ENCODE measurements at regions not wholly inside any gene's neighbourhood (a gene's known extent, or its start where the extent isn't known, plus 50 kb on each side); places are given as distances from the start of the nearest gene placed in this dataset.
"Not testable (repeated sequence)": the region's sequence is repeated elsewhere in the genome, so short reads cannot be mapped to it uniquely, and the experiment has no call there.

- Histone ChIP-seq H3K4me3 (ENCODE audit: low read depth, low read length) (no peak overlapping the region), H3K79me2 (ENCODE audit: control insufficient read depth, insufficient read depth, low read length, poor library complexity) (no peaks in the 10 kb centered on the region), H4K91ac (ENCODE audit: low read depth, low read length) (no peak overlapping the region), H3K79me1 (ENCODE audit: low read length) (no peaks in the 10 kb centered on the region), H3K9ac (ENCODE audit: low read length) (no peak overlapping the region), H3K14ac (ENCODE audit: low read length) (no peak overlapping the region), H2BK12ac (ENCODE audit: low read length) (no peak overlapping the region), H3K4me2 (ENCODE audit: low read length) (no peak overlapping the region), H2AK5ac (ENCODE audit: low read length) (no peak overlapping the region), H3K36me3 (ENCODE audit: control insufficient read depth in 1 of 2, insufficient read depth in 2 of 2, low read length in 2 of 2) (no peaks in the 10 kb centered on the region), H3K27me3 (ENCODE audit: insufficient read depth, low read length) (no peaks in the 10 kb centered on the region), H3K18ac (ENCODE audit: low read length) (no peak overlapping the region), H4K8ac (ENCODE audit: low read depth, low read length) (no peak overlapping the region), H3K4ac (ENCODE audit: low read depth, low read length) (no peak overlapping the region), H3K23ac (ENCODE audit: low read length) (no peak overlapping the region), H2BK5ac (ENCODE audit: low read depth, low read length, poor library complexity) (no peak overlapping the region), H3K4me1 (ENCODE audit: control insufficient read depth in 1 of 2, insufficient read depth in 2 of 2, low read length in 2 of 2) (no peaks in the 10 kb centered on the region), H2AFZ (ENCODE audit: insufficient read depth, low read length, poor library complexity) (no peak overlapping the region), H3K27ac (ENCODE audit: low read depth, low read length) (no peak overlapping the region), H3K9me3 (ENCODE audit: insufficient read depth, low read depth, low read length) (no peaks in the 10 kb centered on the region), H4K12ac (ENCODE audit: low read depth, low read length) (no peak overlapping the region), H2BK120ac (ENCODE audit: insufficient read depth, low read length, poor library complexity) (no peak overlapping the region)
- DNase-seq = no peak
- WGBS (ENCODE audit: extremely low coverage, insufficient coverage, insufficient read length) = no CpG with 5 or more reads among the region's 1 CpG
These were observed 92.3 kb upstream of the CD44 start for GRCh38 chr11:35046681-35047080.

- Histone ChIP-seq H3K27ac (ENCODE audit: low read depth, low read length) (no peak overlapping the region), H3K79me1 (ENCODE audit: low read length) (no peaks in the 10 kb centered on the region), H3K4me1 (ENCODE audit: control insufficient read depth in 1 of 2, insufficient read depth in 2 of 2, low read length in 2 of 2) (no peaks in the 10 kb centered on the region), H2BK5ac (ENCODE audit: low read depth, low read length, poor library complexity) (no peak overlapping the region), H4K8ac (ENCODE audit: low read depth, low read length) (no peak overlapping the region), H2AK5ac (ENCODE audit: low read length) (no peak overlapping the region), H3K27me3 (ENCODE audit: insufficient read depth, low read length) (no peaks in the 10 kb centered on the region), H3K4me3 (ENCODE audit: low read depth, low read length) (no peak overlapping the region), H3K23ac (ENCODE audit: low read length) (no peak overlapping the region), H3K14ac (ENCODE audit: low read length) (no peak overlapping the region), H3K79me2 (ENCODE audit: control insufficient read depth, insufficient read depth, low read length, poor library complexity) (no peaks in the 10 kb centered on the region), H3K9ac (ENCODE audit: low read length) (no peak overlapping the region), H4K12ac (ENCODE audit: low read depth, low read length) (no peak overlapping the region), H2BK120ac (ENCODE audit: insufficient read depth, low read length, poor library complexity) (no peak overlapping the region), H3K4me2 (ENCODE audit: low read length) (no peak overlapping the region), H3K4ac (ENCODE audit: low read depth, low read length) (no peak overlapping the region), H3K18ac (ENCODE audit: low read length) (no peak overlapping the region), H2BK12ac (ENCODE audit: low read length) (no peak overlapping the region), H2AFZ (ENCODE audit: insufficient read depth, low read length, poor library complexity) (no peak overlapping the region), H4K91ac (ENCODE audit: low read depth, low read length) (no peak overlapping the region), H3K36me3 (ENCODE audit: control insufficient read depth in 1 of 2, insufficient read depth in 2 of 2, low read length in 2 of 2) (no peaks in the 10 kb centered on the region), H3K9me3 (ENCODE audit: insufficient read depth, low read depth, low read length) (no peaks in the 10 kb centered on the region)
- DNase-seq = no peak
- no CpG with 5 or more reads among the region's 1 CpG for WGBS (ENCODE audit: extremely low coverage, insufficient coverage, insufficient read length)
These were observed 91.8 kb upstream of the CD44 start for GRCh38 chr11:35047179-35047578.

GRCh38 chr11:35047769-35048168, 91.2 kb upstream of the CD44 start:
- Histone ChIP-seq H3K36me3 (ENCODE audit: control insufficient read depth in 1 of 2, insufficient read depth in 2 of 2, low read length in 2 of 2) (no peaks in the 10 kb centered on the region), H3K9ac (ENCODE audit: low read length) (no peak overlapping the region), H2BK5ac (ENCODE audit: low read depth, low read length, poor library complexity) (no peak overlapping the region), H3K4ac (ENCODE audit: low read depth, low read length) (no peak overlapping the region), H4K91ac (ENCODE audit: low read depth, low read length) (no peak overlapping the region), H4K8ac (ENCODE audit: low read depth, low read length) (no peak overlapping the region), H4K12ac (ENCODE audit: low read depth, low read length) (no peak overlapping the region), H2AK5ac (ENCODE audit: low read length) (no peak overlapping the region), H3K27ac (ENCODE audit: low read depth, low read length) (no peak overlapping the region), H3K23ac (ENCODE audit: low read length) (no peak overlapping the region), H3K4me2 (ENCODE audit: low read length) (no peak overlapping the region), H3K4me3 (ENCODE audit: low read depth, low read length) (no peak overlapping the region), H3K4me1 (ENCODE audit: control insufficient read depth in 1 of 2, insufficient read depth in 2 of 2, low read length in 2 of 2) (no peaks in the 10 kb centered on the region), H3K79me1 (ENCODE audit: low read length) (no peaks in the 10 kb centered on the region), H2BK12ac (ENCODE audit: low read length) (no peak overlapping the region), H3K79me2 (ENCODE audit: control insufficient read depth, insufficient read depth, low read length, poor library complexity) (no peaks in the 10 kb centered on the region), H3K27me3 (ENCODE audit: insufficient read depth, low read length) (no peaks in the 10 kb centered on the region), H3K18ac (ENCODE audit: low read length) (no peak overlapping the region), H2BK120ac (ENCODE audit: insufficient read depth, low read length, poor library complexity) (no peak overlapping the region), H3K9me3 (ENCODE audit: insufficient read depth, low read depth, low read length) (no peaks in the 10 kb centered on the region), H3K14ac (ENCODE audit: low read length) (no peak overlapping the region), H2AFZ (ENCODE audit: insufficient read depth, low read length, poor library complexity) (no peak overlapping the region)
- no CpG with 5 or more reads among the region's 2 CpGs for WGBS (ENCODE audit: extremely low coverage, insufficient coverage, insufficient read length)
- DNase-seq = no peak

- H3K18ac ChIP-seq (ENCODE audit: low read length); H3K4ac ChIP-seq (ENCODE audit: low read depth, low read length); H4K8ac ChIP-seq (ENCODE audit: low read depth, low read length); H2BK12ac ChIP-seq (ENCODE audit: low read length); H3K27me3 ChIP-seq (ENCODE audit: insufficient read depth, low read length); H3K4me2 ChIP-seq (ENCODE audit: low read length); H2BK5ac ChIP-seq (ENCODE audit: low read depth, low read length, poor library complexity); H3K9ac ChIP-seq (ENCODE audit: low read length); H3K14ac ChIP-seq (ENCODE audit: low read length); H2AFZ ChIP-seq (ENCODE audit: insufficient read depth, low read length, poor library complexity); H3K79me1 ChIP-seq (ENCODE audit: low read length); H3K36me3 ChIP-seq (ENCODE audit: control insufficient read depth in 1 of 2, insufficient read depth in 2 of 2, low read length in 2 of 2); H3K79me2 ChIP-seq (ENCODE audit: control insufficient read depth, insufficient read depth, low read length, poor library complexity); H4K91ac ChIP-seq (ENCODE audit: low read depth, low read length); H4K12ac ChIP-seq (ENCODE audit: low read depth, low read length); H3K4me1 ChIP-seq (ENCODE audit: control insufficient read depth in 1 of 2, insufficient read depth in 2 of 2, low read length in 2 of 2); H3K9me3 ChIP-seq (ENCODE audit: insufficient read depth, low read depth, low read length); H2BK120ac ChIP-seq (ENCODE audit: insufficient read depth, low read length, poor library complexity); H3K4me3 ChIP-seq (ENCODE audit: low read depth, low read length); H3K27ac ChIP-seq (ENCODE audit: low read depth, low read length); H3K23ac ChIP-seq (ENCODE audit: low read length); H2AK5ac ChIP-seq (ENCODE audit: low read length): not testable (repeated sequence)
- DNase-seq = peak in 1 of 2 donors; percentile 39
- WGBS (ENCODE audit: extremely low coverage, insufficient coverage, insufficient read length) = no CpG with 5 or more reads among the region's 3 CpGs
These were observed 90.6 kb upstream of the CD44 start for GRCh38 chr11:35048346-35048745.

Data from trophoblast cell (in vitro differentiated cells and primary cell).